ENCODE measurements at regions not wholly inside any gene's neighbourhood (a gene's known extent, or its start where the extent isn't known, plus 50 kb on each side); places are given as distances from the start of the nearest gene placed in this dataset.

DNA sequence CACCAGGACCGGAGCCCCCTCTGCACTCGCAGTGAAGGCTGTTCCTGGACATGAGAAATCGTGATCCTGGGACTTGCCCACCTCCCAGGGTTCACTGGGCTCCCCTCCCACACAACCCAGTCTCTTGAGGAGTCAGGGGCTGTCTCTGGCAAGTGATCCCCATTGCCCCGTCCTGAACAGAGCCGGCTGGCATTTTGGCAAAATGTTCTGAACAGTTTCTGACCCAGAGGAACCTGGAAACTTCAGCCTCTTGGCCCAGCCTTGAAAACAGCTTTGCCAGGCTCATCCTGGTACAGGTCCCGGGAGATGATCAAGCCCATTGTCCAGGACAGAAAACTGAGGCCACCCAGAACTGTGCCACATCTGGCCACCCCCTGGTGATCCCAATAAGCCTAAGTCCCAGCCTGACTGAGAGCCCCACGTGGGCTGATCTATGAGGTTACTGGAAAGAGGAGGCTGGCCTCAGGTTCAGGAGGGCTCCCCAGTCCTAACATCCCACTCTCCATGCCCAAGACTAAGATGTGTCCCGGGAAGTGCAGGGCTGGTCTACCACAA lies 115.7 kb downstream of the OAT start:
- no peak for DNase-seq (ENCODE audit: low read depth)

GRCh38 chr10:124301736-124302135 lies 117.0 kb downstream of the OAT start:
- no peak for DNase-seq (ENCODE audit: low read depth)

- DNase-seq (ENCODE audit: low read depth) = no peak
Measured at GRCh38 chr10:124300735-124301134, 118.0 kb downstream of the OAT start.

DNA sequence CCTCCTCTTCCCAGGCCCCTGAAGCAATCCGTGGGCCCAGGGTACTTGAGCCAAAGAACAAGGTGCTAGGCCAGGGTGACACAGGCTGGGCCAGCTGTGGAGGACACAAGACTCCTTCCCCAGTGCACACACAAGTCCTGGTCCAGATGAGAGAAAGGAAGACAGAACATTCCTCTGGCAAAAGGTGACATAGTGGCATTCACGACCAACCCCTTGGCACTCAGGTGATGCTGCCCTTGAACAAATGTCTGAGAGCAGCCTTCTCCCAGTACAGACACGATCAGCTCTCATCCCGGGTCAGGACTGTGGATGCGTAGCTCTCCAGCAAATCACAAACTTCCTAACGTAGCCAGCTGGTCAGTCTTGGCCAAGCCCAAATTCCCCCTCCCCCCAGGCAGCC lies 118.5 kb downstream of the OAT start:
- DNase-seq (ENCODE audit: low read depth) = no peak

GRCh38 chr10:124299696-124300095 lies 119.0 kb downstream of the OAT start:
- DNase-seq (ENCODE audit: low read depth) = no peak

DNA sequence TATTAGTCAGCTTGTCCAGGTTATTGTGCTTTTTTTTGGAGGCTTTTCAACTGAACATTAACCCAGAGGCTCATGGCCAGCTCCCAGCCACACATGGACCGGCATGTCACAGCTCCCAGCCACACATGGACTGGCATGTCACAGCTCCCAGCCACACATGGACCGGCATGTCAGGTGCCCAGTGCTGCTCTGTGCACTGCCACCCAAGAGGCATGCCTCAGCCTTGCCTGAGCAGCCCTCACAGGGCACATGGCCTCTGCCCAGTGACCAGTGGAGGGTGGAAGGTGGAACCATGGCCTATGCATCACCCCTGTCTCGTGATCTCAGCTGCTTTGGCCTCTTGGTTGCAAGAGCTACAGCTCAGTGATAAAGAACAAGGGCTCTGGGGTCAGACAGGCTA lies 119.8 kb downstream of the OAT start:
- no peak for DNase-seq (ENCODE audit: low read depth)

DNA sequence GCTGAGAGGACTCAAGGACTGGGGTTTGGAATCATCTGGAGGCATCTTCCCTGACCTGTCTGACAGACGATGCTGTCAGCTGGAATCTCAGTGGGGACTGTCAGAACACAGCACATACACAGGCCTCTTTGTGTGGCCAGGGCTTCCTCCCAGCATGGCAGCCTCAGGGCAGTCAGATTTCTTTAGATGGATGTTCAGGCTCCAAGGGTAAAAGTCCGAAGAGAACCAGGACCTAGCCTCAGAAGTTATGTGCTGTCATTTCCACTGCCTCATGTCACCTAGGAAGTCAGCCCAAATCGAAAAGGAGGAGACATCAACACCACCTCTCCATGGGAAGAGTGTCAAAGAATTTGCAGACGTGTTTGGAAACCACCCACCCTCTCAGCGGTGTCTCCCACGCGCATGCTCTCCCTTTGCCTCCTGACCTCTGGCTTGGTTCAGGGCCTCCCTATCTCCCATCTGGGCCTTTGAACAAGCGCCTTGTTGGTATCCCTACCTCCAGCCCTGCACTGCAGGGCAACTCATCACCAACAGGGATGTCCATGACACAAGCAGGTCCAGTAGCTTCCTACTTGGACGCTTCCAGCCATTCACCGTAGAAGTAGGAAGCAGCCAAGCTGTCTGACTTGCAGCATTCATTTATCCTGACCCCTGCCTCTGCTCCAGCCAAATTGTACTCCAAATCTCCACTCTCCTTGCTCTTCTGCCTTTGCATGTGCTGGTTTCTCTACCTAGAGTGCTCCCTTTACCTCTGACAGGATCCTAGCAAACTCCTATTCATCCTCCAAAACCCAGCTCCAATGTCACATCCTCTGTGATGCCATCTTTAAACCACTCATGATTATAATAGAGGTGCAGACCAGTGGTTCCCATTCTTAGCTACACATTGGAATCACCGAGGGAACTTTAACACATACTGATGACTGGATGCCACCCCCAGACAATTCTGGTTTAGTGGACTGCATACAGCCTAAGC lies 121.6 kb downstream of the OAT start:
- no peak for DNase-seq (ENCODE audit: low read depth)

DNA sequence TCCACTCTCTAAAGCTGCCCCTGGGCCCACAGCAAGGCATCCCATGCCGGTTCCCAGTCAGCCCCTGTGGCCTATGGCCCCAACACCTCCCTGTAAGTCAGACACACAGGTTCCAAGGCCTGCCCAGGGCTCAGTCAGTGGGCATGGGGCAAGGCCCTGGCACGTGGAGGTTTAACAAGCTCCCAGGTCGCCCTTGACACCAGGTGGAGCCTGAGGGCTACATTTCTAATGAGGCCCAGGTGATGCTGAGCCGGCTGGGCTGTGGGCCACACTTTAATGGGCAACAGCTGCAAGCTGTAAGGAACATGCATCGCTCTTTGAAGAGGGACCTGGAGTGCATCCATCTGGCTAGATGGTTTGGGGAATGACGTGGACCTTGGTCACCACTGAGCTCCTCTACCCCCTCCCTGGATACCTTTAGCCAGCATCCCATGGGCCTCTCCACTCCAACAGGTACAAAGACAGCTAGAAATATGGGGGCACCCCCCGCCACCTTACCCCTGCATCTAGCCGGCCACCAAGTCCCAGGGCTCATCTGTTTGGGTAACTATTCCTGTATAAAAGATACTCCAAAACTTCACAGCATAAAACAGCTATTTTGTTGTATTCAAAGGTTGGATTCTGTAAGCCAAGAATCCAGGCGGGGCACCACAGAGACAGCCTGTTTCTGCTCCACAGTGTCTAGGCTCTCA lies 122.5 kb downstream of the OAT start:
- no peak for DNase-seq (ENCODE audit: low read depth)

GRCh38 chr10:124294811-124295770 lies 123.6 kb downstream of the OAT start:
- DNase-seq (ENCODE audit: low read depth) = no peak

DNA sequence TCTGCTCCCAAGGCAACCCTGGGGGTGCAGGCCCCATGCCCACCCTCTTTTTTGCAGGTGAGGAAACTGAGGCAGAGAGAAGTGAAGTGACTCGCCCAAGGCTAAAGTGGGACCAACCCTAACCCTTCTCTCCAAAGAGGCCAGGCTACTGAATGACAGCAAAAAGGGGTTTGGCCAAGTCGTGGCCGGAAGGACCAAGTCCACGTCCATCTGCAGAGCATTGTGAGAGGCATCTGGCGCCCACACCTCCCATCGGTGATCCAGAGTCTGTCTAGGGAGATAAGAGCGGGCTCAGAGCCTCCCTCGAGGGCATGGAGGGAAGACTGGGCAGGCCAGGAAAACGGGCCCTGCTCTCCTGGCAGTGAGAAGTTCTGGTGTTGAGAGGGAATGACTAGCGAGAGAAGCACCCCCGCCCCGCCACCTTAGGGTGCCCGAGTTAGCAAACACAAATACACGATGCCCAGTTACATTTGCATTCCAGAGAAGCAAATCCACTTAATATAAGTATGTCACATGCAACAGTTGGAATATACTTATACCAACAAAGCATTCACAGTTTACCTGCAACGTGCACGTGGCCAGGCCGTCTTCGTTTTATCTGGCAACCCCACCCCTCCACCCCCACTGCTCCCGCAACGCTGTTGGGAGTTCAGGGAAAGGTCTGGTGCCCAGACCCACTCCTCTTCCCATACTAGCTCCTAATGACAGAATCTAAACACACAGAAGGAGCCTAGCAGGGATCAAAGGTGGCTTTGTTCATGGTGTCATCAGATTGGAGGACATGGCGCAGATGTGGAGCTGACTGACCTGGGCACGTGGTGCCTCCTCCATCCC lies 124.9 kb downstream of the OAT start:
- DNase-seq (ENCODE audit: low read depth) = no peak

GRCh38 chr10:124292911-124293615 lies 125.7 kb downstream of the OAT start:
- no peak for DNase-seq (ENCODE audit: low read depth)

GRCh38 chr10:124291001-124291701 lies 127.6 kb downstream of the OAT start:
- peak; percentile 8 for DNase-seq (ENCODE audit: low read depth)

DNA sequence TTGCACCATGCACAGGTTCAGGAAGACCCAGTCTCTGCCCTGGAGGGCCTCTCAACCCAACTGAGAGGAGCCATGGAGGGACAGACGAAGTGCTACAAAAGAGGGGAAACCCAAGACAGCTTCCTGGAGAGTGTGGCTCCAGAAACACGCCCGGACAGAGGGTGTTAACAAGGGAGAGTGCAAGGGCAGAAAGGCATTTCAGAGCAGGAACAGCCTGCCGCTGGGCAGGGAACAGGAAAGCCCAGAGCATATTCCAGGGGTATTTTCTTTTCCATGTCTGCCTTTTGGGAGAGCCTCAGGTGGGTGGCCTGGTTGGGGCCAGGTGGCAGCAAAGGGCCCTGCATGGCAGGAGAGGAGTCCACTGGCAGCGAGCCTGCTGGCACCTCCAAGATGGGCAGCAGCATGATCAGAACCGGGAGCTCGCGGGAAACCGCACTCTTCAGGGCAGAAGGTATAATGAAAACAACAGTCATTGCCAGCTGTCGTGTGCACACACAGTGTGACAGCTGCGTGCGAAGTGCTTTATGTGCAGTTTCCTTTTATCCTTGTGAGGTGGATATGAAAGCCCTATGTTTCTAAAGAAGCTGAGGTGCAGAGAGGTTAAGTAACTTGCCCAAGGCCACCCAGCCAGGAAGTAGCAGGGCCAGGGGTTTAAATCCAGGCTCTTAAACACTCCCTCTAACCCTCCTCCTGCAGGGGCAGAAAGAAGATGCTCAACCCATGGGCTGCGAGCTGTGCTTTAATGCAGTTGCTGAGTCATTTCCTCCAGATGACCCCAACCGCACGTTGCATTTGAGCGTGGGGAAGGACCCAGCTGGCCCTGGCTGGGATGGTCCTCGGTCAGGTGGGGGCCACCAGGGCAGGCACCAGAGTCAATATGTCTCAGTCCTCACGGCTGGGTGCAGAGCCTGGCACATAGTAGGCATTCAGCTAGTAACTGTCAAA lies 128.6 kb downstream of the OAT start:
- peak; percentile 64 for DNase-seq (ENCODE audit: low read depth)

GRCh38 chr10:124288928-124289850 lies 129.5 kb downstream of the OAT start:
- no peak for DNase-seq (ENCODE audit: low read depth)

GRCh38 chr10:124288486-124288885 lies 130.2 kb downstream of the OAT start:
- DNase-seq (ENCODE audit: low read depth) = no peak

DNA sequence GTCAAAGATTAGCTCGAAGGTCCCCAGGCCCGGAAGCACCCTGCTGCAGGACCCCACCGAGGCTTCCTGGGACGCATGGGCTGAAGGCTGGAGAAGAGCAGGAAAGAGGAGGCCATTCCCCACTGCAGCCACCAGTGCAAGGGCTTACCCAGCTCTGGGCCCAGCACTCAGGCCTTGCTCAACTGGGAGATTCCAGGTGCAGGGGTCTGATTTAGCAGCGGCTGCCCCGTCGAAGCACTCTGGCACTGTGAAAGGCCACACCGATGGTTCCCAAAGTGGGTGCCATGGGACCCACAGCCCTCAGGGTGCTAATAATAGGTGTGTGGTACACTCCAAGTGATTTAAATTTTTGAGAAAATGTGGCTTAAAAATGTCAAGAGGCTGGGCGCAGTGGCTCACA lies 130.9 kb downstream of the OAT start:
- no peak for DNase-seq (ENCODE audit: low read depth)

DNA sequence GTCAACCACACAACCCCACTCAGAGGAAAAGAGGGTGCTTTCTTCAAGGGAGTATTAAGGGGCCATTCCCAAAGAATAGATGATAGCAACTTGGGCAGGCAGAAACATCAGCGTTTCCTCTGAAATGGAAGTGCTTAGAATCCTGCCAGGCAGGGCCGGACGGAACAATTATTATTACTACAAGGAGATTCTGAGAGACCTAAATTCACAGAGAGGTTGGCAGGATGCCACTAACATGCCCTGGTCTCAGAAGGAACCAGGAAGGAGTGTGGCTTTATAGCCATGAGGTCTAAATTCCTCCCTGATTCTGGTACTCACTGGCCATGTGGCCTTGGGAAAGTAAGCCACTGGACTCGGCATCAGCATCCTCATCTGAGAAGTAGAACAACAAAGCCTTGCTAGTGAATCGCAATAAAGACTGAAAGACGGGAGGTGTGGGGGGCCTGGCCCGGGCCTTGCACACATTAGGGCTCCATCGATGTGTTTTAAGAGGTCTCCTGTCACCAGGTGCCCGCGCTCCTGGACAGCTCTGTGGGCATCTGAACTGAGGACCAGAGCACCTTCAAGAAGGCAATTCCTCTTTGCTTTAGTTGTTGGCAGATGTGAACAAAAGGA lies 131.5 kb downstream of the OAT start:
- no peak for DNase-seq (ENCODE audit: low read depth)
